Spinal cord (tissue), 9 donors: ENCODE measurements at regions not wholly inside any gene's neighbourhood (a gene's known extent, or its start where the extent isn't known, plus 50 kb on each side); places are given as distances from the start of the nearest gene placed in this dataset.

Experiments used
- DNase-seq, 6 donors: peaks; one replicate each; pipeline versions ENCODE4 v3.0.0 to v3.0.0-alpha.2; 2013 to 2015; ENCODE audit warnings: low spot score in 6 of 6, low read depth in 4 of 6
- H3K27ac ChIP-seq: one replicate; pipeline ENCODE4 v1.5.1; 2013; ENCODE audit warnings: low read depth, low read length, control low read depth
- H3K27me3 ChIP-seq: one replicate; pipeline ENCODE4 v1.6.1; 2013; ENCODE audit warnings: low read length; ENCODE audit not compliant: control insufficient read depth, insufficient read depth
- H3K36me3 ChIP-seq: one replicate; pipeline ENCODE4 v1.6.1; 2013; ENCODE audit warnings: low read length; ENCODE audit not compliant: control insufficient read depth, insufficient read depth
- H3K4me1 ChIP-seq: one replicate; pipeline ENCODE4 v1.6.1; 2013; ENCODE audit warnings: low read length; ENCODE audit not compliant: control insufficient read depth, insufficient read depth
- H3K4me3 ChIP-seq: one replicate; pipeline ENCODE4 v1.5.1; 2013; ENCODE audit warnings: low read depth, low read length, control low read depth
- H3K9me3 ChIP-seq: one replicate; pipeline ENCODE4 v1.6.1; 2013; ENCODE audit warnings: low read length; ENCODE audit not compliant: control insufficient read depth, insufficient read depth
- WGBS: methylation state at CpG from one replicate; pipeline ENCODE4 v1.1.5; 2013; ENCODE audit warnings: missing lambda C conversion rate; ENCODE audit not compliant: insufficient coverage; 5-methylcytosine and 5-hydroxymethylcytosine counted together
- donor health status: healthy.

DNA sequence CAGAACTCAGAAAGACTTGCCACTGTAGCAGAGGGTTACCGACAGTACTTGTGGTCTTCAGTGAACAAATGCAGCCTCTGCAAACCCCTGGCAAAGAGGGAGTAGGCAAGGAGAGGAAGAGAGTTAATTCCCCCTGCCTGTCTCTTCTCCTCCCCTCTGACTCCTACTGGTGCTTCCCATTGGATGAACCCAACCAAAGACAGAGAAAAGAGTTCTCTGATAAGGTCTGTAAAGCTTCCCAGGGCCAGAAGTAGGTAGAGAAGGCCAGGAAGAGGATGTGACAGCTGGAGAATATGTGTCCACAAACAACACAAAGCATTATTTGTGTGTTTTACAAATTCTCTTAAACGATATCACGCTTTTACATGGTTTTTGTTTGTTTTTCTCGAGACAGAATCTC lies 66.6 kb upstream of the GPCPD1 start:
- Histone ChIP-seq H3K9me3 (no peaks in the 10 kb centered on the region), H3K27ac (no peak overlapping the region), H3K4me3 (no peak overlapping the region), H3K36me3 (no peaks in the 10 kb centered on the region), H3K4me1 (no peaks in the 10 kb centered on the region), H3K27me3 (no peaks in the 10 kb centered on the region)
- 80% methylated on average over 1 of the region's 4 CpGs for WGBS
- DNase-seq, result no peak

DNA sequence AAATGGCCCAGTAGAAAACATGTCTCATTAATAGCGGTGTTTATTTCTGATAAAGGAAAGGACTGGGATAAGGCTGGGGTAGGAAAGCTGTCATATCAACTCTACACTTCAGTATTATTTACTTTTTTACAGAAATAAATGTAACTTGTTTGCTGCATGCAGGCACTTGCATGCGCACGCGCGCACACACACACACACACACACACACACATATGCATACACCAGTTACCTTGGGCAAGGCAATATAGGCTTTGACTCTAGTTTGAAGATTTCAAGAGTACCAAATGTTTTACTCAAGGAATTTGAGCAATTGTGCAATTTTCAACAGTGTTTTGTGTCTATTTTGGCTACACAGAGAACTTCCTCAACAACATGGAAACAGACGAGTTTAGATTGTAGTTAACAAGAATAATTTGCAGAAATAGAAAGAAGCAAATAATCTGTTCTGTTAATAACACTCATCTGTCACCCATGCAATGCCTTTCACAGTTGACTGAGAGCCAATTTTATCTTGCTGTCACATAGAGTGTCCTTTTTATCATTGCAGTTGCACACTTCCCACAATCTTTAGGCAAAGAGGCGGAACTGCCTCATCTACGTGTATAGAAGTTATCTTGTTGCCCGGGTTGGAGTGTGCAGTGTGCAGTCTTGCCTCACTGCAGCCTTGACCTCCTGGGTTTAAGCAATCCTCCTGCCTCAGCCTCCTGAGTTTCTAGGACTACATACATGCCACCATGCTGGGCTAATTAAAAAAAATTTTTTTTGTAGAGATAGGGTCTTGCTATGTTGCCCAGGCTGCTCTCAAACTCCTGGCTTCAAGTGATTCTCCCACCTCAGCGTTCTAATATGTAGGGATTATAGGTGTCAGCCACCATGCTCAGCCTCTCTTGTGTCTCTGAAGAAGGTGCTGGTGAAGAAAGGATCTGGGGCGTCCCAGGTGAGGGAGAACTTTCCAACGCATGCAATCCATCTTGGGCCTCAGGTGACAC lies 64.6 kb upstream of the GPCPD1 start:
- no peak overlapping the region for H3K27ac ChIP-seq
- no peaks in the 10 kb centered on the region for H3K4me1 ChIP-seq
- DNase-seq, result no peak
- H3K4me3 ChIP-seq, result no peak overlapping the region
- WGBS, result 60% methylated on average over 1 of the region's 12 CpGs
- H3K9me3 ChIP-seq, result no peaks in the 10 kb centered on the region
- H3K27me3 ChIP-seq, result no peaks in the 10 kb centered on the region
- no peaks in the 10 kb centered on the region for H3K36me3 ChIP-seq

DNA sequence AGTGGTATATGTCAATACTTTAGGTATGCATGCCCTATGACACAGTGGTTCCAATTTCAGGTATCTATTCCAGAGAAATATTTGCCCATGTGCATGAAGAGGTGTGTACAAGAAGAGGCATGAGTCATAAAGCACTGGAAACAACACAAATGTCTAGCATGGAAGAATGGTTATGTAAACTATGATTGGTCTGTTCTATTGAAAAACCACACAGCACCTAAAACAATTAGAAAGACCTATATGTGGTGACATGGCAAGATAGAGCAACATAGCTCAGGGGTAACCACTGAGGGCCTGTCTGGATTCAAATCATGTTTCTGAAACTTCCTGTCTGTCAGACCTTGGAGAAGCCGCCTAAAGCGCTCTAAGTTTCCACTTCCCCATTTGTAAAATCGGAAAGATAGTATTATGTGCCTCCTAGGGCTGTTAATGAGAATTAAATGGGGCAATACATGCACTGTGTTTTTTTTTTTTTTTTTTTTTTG lies 63.4 kb upstream of the GPCPD1 start:
- Histone ChIP-seq H3K27me3 (no peaks in the 10 kb centered on the region), H3K9me3 (no peaks in the 10 kb centered on the region), H3K4me3 (no peak overlapping the region), H3K4me1 (no peaks in the 10 kb centered on the region), H3K36me3 (no peaks in the 10 kb centered on the region), H3K27ac (no peak overlapping the region)
- WGBS, result 100% methylated on average over 2 of the region's 3 CpGs
- DNase-seq, result no peak

DNA sequence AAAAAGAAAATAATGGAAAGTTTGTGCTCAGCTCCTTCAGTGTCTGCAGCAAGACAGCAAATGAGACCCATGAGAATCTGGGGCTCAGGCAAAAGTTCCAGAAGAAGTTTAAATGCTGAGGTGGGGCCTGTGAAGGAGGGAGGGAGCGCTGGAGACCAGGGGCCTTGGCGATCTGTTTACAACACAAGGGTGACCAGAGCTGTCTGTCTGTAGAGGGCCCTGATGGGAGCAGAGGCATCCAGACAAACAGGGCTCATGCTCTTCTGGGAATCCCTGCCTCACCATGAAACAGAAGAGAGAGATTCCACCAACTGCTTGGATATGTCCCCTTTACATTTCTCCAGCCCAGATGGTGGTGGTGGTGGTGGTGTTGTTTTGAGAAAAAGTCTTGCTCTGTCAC lies 60.1 kb upstream of the GPCPD1 start:
- Histone ChIP-seq H3K27me3 (no peaks in the 10 kb centered on the region), H3K4me3 (no peak overlapping the region), H3K4me1 (no peaks in the 10 kb centered on the region), H3K27ac (no peak overlapping the region), H3K9me3 (no peaks in the 10 kb centered on the region), H3K36me3 (no peaks in the 10 kb centered on the region)
- no peak for DNase-seq
- no CpG with 5 or more reads among the region's 2 CpGs for WGBS

DNA sequence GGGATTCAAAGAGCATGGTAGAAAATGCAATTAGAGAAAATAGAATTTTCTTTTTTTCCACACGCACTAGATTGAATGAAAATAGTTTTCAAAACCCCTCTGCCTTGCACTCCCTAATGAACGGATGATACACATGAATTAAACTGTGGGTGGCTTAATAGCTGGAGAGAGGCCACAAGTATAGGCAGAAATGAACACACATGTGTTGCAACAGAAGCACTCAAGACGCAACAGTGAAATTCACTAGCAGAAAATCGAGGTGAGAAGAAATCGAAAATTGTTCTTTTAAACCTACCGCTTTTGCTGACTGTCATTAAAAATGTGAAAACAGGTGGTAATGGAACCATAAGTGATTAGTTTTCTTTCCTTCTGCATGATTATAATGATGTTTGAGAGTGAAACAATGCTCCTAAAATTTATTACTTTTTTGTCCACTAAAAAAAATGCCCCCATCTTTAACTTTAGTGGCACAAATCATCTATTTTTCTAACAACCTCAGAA lies 59.3 kb upstream of the GPCPD1 start:
- no peak overlapping the region for H3K27ac ChIP-seq
- 100% methylated on average over 1 of the region's 6 CpGs for WGBS
- no peak overlapping the region for H3K4me3 ChIP-seq
- H3K9me3 ChIP-seq, result no peaks in the 10 kb centered on the region
- H3K4me1 ChIP-seq, result no peaks in the 10 kb centered on the region
- no peaks in the 10 kb centered on the region for H3K36me3 ChIP-seq
- no peaks in the 10 kb centered on the region for H3K27me3 ChIP-seq
- no peak for DNase-seq

DNA sequence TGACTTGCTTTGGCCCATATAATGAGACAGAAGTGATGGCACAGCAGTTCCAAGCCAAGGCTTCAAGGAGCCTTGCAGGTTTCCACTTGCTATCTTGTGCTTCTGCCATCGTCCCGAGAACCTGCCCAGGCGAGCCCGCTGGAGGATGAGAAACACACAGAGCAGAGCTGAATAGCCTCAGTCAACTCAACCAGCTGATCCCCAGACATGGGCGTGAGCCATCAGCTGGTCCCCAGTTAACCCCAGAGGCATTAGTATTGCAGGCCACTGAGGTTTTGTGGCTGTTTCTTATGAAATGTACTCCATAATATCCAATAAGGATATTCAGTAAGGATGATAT lies 57.7 kb upstream of the GPCPD1 start:
- Histone ChIP-seq H3K9me3 (no peaks in the 10 kb centered on the region), H3K36me3 (no peaks in the 10 kb centered on the region), H3K4me3 (no peak overlapping the region), H3K4me1 (no peaks in the 10 kb centered on the region), H3K27me3 (no peaks in the 10 kb centered on the region), H3K27ac (no peak overlapping the region)
- 93% methylated on average over 4 of the region's 5 CpGs for WGBS
- DNase-seq, result no peak

DNA sequence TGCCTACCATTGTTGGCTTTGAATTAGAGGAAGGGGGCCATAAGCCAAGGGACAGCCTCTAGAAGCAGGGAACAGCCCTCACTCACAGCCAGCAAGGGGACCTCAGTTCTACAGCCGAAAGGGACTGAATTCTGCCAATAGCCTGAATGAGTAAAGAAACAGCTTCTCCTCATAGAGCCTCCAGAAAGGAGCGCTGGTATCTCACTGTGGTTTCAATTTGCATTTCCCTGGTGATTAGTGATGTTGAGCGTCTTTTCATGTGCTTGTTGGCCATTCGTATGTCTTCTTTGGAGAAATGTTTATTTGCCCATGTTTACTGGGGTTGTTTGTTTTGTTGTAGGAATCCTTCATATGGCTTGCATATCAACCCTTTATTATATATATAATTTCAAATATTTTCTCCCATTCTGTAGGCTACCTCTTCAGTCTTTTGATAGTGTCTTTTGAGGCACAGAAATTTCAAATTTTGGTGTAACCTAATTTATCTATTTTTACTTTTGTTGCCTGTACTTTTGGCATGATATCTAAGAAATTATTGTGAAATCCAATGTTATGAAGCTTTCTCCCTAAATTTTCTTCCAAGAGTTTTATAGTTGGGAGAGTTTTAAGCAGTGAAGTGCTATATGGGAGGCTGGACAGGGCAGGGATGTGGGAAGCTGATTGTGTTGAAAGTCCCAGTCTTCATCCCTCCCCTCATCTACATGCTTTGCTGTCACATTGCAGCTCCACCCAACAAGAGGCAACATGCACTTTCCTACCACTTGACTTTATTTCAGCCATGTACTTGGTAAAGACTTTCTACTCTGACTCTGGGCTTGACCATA lies 57.1 kb upstream of the GPCPD1 start:
- Histone ChIP-seq H3K4me1 (no peaks in the 10 kb centered on the region), H3K27me3 (no peaks in the 10 kb centered on the region), H3K4me3 (no peak overlapping the region), H3K27ac (no peak overlapping the region), H3K36me3 (no peaks in the 10 kb centered on the region), H3K9me3 (no peaks in the 10 kb centered on the region)
- WGBS, result no CpG with 5 or more reads among the region's 4 CpGs
- DNase-seq, result no peak

DNA sequence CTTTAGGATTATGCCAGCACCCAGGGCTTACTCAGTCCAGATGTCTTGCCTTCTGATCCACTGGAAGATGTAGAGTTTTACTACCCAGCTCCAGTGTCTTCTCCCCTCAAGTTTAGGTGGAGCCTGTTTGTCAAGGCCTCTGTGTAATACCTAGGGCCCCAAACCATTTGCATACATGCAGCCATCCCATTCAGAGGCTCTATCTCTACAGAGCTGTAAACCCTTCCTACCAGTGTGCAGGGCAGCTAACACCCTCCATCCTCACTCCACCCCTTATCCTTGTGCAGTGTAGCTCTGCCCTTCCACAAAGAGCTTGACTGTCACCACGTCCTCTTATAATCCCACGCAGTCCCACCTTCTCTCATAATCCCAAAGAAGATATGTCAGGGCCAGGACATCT lies 54.6 kb upstream of the GPCPD1 start:
- DNase-seq, result no peak
- no peaks in the 10 kb centered on the region for H3K27me3 ChIP-seq
- no peaks in the 10 kb centered on the region for H3K4me1 ChIP-seq
- no peaks in the 10 kb centered on the region for H3K36me3 ChIP-seq
- H3K27ac ChIP-seq, result no peak overlapping the region
- H3K4me3 ChIP-seq, result no peak overlapping the region
- no peaks in the 10 kb centered on the region for H3K9me3 ChIP-seq
- no CpG with 5 or more reads among the region's 2 CpGs for WGBS

DNA sequence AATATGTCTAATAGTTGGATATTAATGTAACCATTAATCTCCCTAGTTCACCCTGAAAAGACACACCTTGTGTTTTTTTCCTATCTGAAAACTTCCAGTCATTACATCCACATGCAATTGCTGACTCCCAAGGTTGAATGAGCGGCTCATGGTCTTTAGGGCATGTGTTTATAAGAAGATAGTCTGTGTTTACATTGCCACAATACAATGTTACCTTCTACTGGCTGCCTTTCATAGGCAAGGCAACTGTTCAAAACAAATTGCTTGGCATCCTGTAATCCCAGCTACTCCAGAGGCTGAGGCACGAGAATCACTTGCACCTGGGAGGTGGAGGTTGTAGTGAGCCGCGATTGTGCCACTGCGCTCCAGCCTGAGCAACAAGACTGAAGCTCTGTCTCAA lies 52.6 kb upstream of the GPCPD1 start:
- Histone ChIP-seq H3K36me3 (no peaks in the 10 kb centered on the region), H3K27me3 (no peaks in the 10 kb centered on the region), H3K4me1 (peaks cover 16% of the 10 kb centered on the region), H3K27ac (no peak overlapping the region), H3K4me3 (no peak overlapping the region), H3K9me3 (no peaks in the 10 kb centered on the region)
- WGBS, result no CpG with 5 or more reads among the region's 5 CpGs
- no peak for DNase-seq
